ENCODE measurements at regions not wholly inside any gene's neighbourhood (a gene's known extent, or its start where the extent isn't known, plus 50 kb on each side); places are given as distances from the start of the nearest gene placed in this dataset.
"Not testable (repeated sequence)": the region's sequence is repeated elsewhere in the genome, so short reads cannot be mapped to it uniquely, and the experiment has no call there.

- Histone ChIP-seq H3K27ac (no peak overlapping the region), H3K4me1 (replicated peaks in 1 of 2) (peaks cover 0 to 5% of the 10 kb centered on the region in 2 donors), H3K36me3 (replicated peaks in 1 of 2) (no peaks in the 10 kb centered on the region), H3K4me3 (no peak overlapping the region), H3K9me3 (replicated peaks in 1 of 3) (no peaks in the 10 kb centered on the region), H3K27me3 (no peaks in the 10 kb centered on the region)
- intact Hi-C loops (cut with DNase I) = no loop called here
- 85 to 91% (median 88%) methylated on average over 32 to 37 of the region's 37 CpGs for WGBS, 4 donors
- no peak for DNase-seq
- TF ChIP-seq POLR2A (IDR thresholded peaks at IDR 0.05) (no peak), CTCF (IDR thresholded peaks at IDR 0.05) (no peak)
Measured at GRCh38 chr2:64899081-64899865, 89.9 kb upstream of the SLC1A4 start.

GRCh38 chr2:64899876-64900275 is 89.3 kb upstream of the SLC1A4 start:
- H3K27ac ChIP-seq; H3K27me3 ChIP-seq; intact Hi-C loops (cut with DNase I); H3K9me3 ChIP-seq (replicated peaks in 1 of 3); H3K36me3 ChIP-seq (replicated peaks in 1 of 2); H3K4me3 ChIP-seq; H3K4me1 ChIP-seq (replicated peaks in 1 of 2); DNase-seq: not testable (repeated sequence)
- 85 to 87% (median 86%) methylated on average over 6 of the region's 6 CpGs for WGBS, 4 donors

- Histone ChIP-seq H3K27ac (peak overlapping the region in 1 of 5 donors; percentile 31), H3K4me1 (replicated peaks in 1 of 2) (peaks cover 0 to 13% of the 10 kb centered on the region in 2 donors), H3K36me3 (replicated peaks in 1 of 2) (no peaks in the 10 kb centered on the region), H3K27me3 (no peaks in the 10 kb centered on the region), H3K9me3 (replicated peaks in 1 of 3) (no peaks in the 10 kb centered on the region), H3K4me3 (no peak overlapping the region)
- no peak for DNase-seq
- no peak for TF ChIP-seq POLR2A (IDR thresholded peaks at IDR 0.05)
- TF ChIP-seq CTCF (IDR thresholded peaks at IDR 0.05) = no peak
- intact Hi-C loops (cut with DNase I) = no loop called here
- WGBS, 4 donors = 57 to 62% (median 60%) methylated on average over 11 of the region's 11 CpGs
Measured at GRCh38 chr2:64904413-64905329, 84.5 kb upstream of the SLC1A4 start.

GRCh38 chr2:64905338-64906024 is 83.7 kb upstream of the SLC1A4 start:
- WGBS, 4 donors = 76 to 90% (median 81%) methylated on average over 6 to 8 of the region's 8 CpGs

More at GRCh38 chr2:64905338-64906024, 83.7 kb upstream of the SLC1A4 start:
- Histone ChIP-seq H3K9me3 (replicated peaks in 1 of 3) (no peaks in the 10 kb centered on the region), H3K4me1 (replicated peaks in 1 of 2) (peaks cover 0 to 13% of the 10 kb centered on the region in 2 donors), H3K27ac (no peak overlapping the region), H3K27me3 (no peaks in the 10 kb centered on the region), H3K36me3 (replicated peaks in 1 of 2) (no peaks in the 10 kb centered on the region), H3K4me3 (no peak overlapping the region)
- intact Hi-C loops (cut with DNase I) = no loop called here
- peak in 1 of 7 donors; percentile 13 for DNase-seq
- no peak for TF ChIP-seq POLR2A (IDR thresholded peaks at IDR 0.05)
- no peak for TF ChIP-seq CTCF (IDR thresholded peaks at IDR 0.05)
